ENCODE measurements at regions not wholly inside any gene's neighbourhood (a gene's known extent, or its start where the extent isn't known, plus 50 kb on each side); places are given as distances from the start of the nearest gene placed in this dataset.

- TF ChIP-seq EZH2 (IDR thresholded peaks at IDR 0.05; ENCODE audit: insufficient read depth, poor library complexity, severe bottlenecking): no peak
- no peak for TF ChIP-seq EZH2phosphoT487 (IDR thresholded peaks at IDR 0.05; ENCODE audit: insufficient read depth, low read depth)
These were observed 72.6 kb upstream of the INSIG1 start for GRCh38 chr7:155225095-155225494.

All from GM23248 (cell line).